ENCODE measurements at regions not wholly inside any gene's neighbourhood (a gene's known extent, or its start where the extent isn't known, plus 50 kb on each side); places are given as distances from the start of the nearest gene placed in this dataset.

DNA sequence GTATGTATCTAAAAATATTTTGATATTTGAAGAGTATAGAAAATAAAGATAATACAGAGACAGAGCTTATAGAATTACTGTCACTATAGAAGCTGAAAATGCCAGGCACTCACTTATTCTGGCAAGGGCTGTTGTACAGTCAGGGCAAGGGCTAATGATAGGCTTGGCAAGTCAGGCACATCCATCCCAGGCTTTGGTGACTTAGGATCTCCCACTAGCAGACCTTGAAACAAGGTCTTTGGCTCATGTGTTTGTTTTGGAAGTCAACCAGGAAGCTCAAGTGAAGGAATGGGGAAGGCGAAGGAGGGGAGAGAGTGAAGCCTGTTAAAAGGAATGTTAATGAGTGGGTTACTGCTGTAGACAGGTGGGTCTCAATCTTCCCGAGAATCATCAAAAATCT lies 199.1 kb upstream of the SUCLG2 start (continued):
- TF ChIP-seq RXRA (IDR thresholded peaks at IDR 0.05; ENCODE audit: insufficient read depth, low read depth, low read length) (no peak), ZNF274 (IDR thresholded peaks at IDR 0.05; ENCODE audit: borderline replicate concordance, extremely low read depth, low read length) (no peak), EZH2 (IDR thresholded peaks at IDR 0.05; ENCODE audit: low read depth, low read length, severe bottlenecking) (no peak), CHD1 (IDR thresholded peaks at IDR 0.05; ENCODE audit: low read depth, low read length) (no peak), SP2 (IDR thresholded peaks at IDR 0.05; ENCODE audit: low read length) (no peak)
